Stimulated activated CD4-positive, alpha-beta T cell treated with anti-CD3 and anti-CD28 coated beads, Interleukin-1b, Interleukin-23, amount 100 ng/mL, for 48 hours (primary cell): ENCODE measurements at regions not wholly inside any gene's neighbourhood (a gene's known extent, or its start where the extent isn't known, plus 50 kb on each side); places are given as distances from the start of the nearest gene placed in this dataset.

ENCODE experiments used
- DNase-seq: peaks from one replicate; pipeline ENCODE4 v3.0.0-alpha.2; 2020

DNA sequence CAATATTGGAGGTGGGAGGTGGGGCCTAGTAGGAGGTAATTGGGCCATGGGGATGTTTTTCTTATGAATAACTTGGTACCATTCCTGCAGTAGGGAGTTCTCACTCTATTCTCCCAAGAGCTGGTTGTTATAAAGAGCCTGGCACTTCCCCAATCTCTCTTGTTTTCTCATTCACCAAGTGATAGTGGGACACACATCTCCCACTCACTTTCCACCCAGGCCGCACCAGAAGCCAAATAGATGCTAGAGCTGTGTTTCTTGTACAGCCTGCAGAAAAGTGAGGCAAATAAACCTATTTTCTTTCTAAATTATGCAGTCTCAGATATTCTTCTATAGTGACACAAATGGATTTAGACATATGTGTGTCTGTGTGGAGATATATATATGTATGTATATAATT lies 117.6 kb downstream of the ANKRD50 start:
- no peak for DNase-seq

GRCh38 chr4:124596816-124597215 lies 115.7 kb downstream of the ANKRD50 start:
- no peak for DNase-seq

DNA sequence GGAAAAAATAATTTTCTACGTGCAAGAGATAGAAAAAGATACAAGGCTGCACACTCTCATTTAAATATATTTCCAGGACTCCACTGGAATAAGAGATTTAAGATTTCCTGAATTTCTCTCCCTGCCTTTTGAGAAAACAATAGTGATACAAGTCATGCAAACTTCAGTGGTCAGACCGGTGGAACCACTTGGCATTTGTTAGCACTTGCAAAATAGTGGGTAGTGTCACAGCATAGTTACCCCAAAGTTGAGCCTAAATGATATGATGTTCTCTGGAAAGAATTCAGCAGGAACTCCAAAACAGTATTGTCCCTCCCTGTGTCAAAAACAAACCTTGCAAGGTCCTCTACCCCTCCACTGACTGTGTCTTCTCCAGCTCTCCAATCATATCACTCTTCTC lies 102.3 kb downstream of the ANKRD50 start:
- no peak for DNase-seq
